Parathyroid adenoma (tissue), 2 donors: ENCODE measurements at regions not wholly inside any gene's neighbourhood (a gene's known extent, or its start where the extent isn't known, plus 50 kb on each side); places are given as distances from the start of the nearest gene placed in this dataset.

ENCODE experiments used
- H2AFZ ChIP-seq: fragments of 300-600 bp; sonication (generic); one replicate; pipeline ENCODE4 v1.7.0; 2017; ENCODE audit warnings: antibody characterized with exemption, mild to moderate bottlenecking
- H3K27ac ChIP-seq: fragments of 300-600 bp; sonication (generic); one replicate; pipeline ENCODE4 v1.7.0; 2017
- H3K27me3 ChIP-seq: fragments of 300-600 bp; sonication (generic); one replicate; pipeline ENCODE4 v1.7.0; 2017; ENCODE audit warnings: low read length; ENCODE audit not compliant: control insufficient read depth, insufficient read depth
- H3K36me3 ChIP-seq: fragments of 300-600 bp; sonication (generic); one replicate; pipeline ENCODE4 v1.7.0; 2017; ENCODE audit warnings: low read length; ENCODE audit not compliant: control insufficient read depth, insufficient read depth
- H3K4me1 ChIP-seq: fragments of 300-600 bp; sonication (generic); one replicate; pipeline ENCODE4 v1.7.0; 2017; ENCODE audit warnings: control low read depth
- H3K4me2 ChIP-seq: fragments of 300-600 bp; sonication (generic); one replicate; pipeline ENCODE4 v1.7.0; 2017; ENCODE audit warnings: low read length
- H3K4me3 ChIP-seq: fragments of 300-600 bp; sonication (generic); one replicate; pipeline ENCODE4 v1.7.0; 2017; ENCODE audit warnings: low read depth, low read length
- H3K79me2 ChIP-seq: fragments of 300-600 bp; sonication (generic); one replicate; pipeline ENCODE4 v1.7.0; 2017; ENCODE audit warnings: control low read depth
- H3K9ac ChIP-seq: fragments of 300-600 bp; sonication (generic); one replicate; pipeline ENCODE4 v1.7.0; 2017; ENCODE audit warnings: mild to moderate bottlenecking
- H3K9me3 ChIP-seq: fragments of 300-600 bp; sonication (generic); one replicate; pipeline ENCODE4 v1.7.0; 2017; ENCODE audit warnings: low read length; ENCODE audit not compliant: control insufficient read depth
- TF ChIP-seq, protein P1 (sequence below): fragments of 300-600 bp; sonication (generic); IDR thresholded peaks from one replicate; pipeline ENCODE4 v1.7.0; 2017; ENCODE audit warnings: antibody characterized with exemption, mild to moderate bottlenecking
- donor health status: primary hyperparathyroidism.

- Histone ChIP-seq H3K4me2 (no peak overlapping the region), H3K4me3 (no peak overlapping the region), H3K79me2 (no peaks in the 10 kb centered on the region), H3K9ac (no peak overlapping the region), H3K36me3 (no peaks in the 10 kb centered on the region), H3K27me3 (no peaks in the 10 kb centered on the region), H3K9me3 (no peaks in the 10 kb centered on the region), H2AFZ (no peak overlapping the region), H3K27ac (no peak overlapping the region), H3K4me1 (no peaks in the 10 kb centered on the region)
- TF ChIP-seq, protein P1, sequence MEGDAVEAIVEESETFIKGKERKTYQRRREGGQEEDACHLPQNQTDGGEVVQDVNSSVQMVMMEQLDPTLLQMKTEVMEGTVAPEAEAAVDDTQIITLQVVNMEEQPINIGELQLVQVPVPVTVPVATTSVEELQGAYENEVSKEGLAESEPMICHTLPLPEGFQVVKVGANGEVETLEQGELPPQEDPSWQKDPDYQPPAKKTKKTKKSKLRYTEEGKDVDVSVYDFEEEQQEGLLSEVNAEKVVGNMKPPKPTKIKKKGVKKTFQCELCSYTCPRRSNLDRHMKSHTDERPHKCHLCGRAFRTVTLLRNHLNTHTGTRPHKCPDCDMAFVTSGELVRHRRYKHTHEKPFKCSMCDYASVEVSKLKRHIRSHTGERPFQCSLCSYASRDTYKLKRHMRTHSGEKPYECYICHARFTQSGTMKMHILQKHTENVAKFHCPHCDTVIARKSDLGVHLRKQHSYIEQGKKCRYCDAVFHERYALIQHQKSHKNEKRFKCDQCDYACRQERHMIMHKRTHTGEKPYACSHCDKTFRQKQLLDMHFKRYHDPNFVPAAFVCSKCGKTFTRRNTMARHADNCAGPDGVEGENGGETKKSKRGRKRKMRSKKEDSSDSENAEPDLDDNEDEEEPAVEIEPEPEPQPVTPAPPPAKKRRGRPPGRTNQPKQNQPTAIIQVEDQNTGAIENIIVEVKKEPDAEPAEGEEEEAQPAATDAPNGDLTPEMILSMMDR: no peak
Observed at GRCh38 chr14:51451561-51451960, 200.1 kb upstream of the FRMD6 start.

GRCh38 chr14:51453869-51454268, 197.8 kb upstream of the FRMD6 start:
- Histone ChIP-seq H3K27me3 (no peaks in the 10 kb centered on the region), H3K79me2 (no peaks in the 10 kb centered on the region), H3K36me3 (no peaks in the 10 kb centered on the region), H2AFZ (no peak overlapping the region), H3K9me3 (no peaks in the 10 kb centered on the region), H3K9ac (no peak overlapping the region), H3K27ac (no peak overlapping the region), H3K4me3 (no peak overlapping the region), H3K4me1 (no peaks in the 10 kb centered on the region), H3K4me2 (no peak overlapping the region)
- TF ChIP-seq, protein P1: no peak

DNA sequence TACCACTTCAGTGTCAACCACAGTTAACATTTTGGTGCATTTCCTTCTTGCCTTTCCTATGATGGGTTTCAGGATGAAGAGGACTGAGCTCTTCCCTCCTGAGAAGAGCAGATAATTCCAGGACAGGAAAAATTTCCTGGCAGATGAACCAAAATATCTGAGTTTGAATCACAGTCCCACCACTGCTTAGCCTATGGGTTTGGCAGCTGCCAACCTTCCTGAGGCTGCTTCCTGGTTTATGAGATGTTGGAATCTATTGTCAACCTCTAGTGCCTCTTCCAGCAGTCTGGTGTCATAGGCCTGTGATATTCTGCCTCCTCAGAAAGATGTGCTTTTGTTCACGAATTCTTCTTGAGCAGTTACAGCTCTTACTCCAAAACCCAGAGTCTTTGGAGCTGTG, 197.4 kb upstream of the FRMD6 start:
- H3K9me3 ChIP-seq: no peaks in the 10 kb centered on the region
- H3K36me3 ChIP-seq: no peaks in the 10 kb centered on the region
- H3K4me1 ChIP-seq: no peaks in the 10 kb centered on the region
- no peak overlapping the region for H3K4me3 ChIP-seq
- no peak overlapping the region for H2AFZ ChIP-seq
- no peaks in the 10 kb centered on the region for H3K27me3 ChIP-seq
- H3K4me2 ChIP-seq: no peak overlapping the region
- H3K79me2 ChIP-seq: no peaks in the 10 kb centered on the region
- H3K9ac ChIP-seq: no peak overlapping the region
- TF ChIP-seq, protein P1: no peak
- no peak overlapping the region for H3K27ac ChIP-seq

GRCh38 chr14:51455041-51455835, 196.5 kb upstream of the FRMD6 start:
- Histone ChIP-seq H3K36me3 (no peaks in the 10 kb centered on the region), H3K4me3 (no peak overlapping the region), H3K9ac (no peak overlapping the region), H3K27me3 (no peaks in the 10 kb centered on the region), H3K9me3 (no peaks in the 10 kb centered on the region), H3K4me2 (no peak overlapping the region), H3K79me2 (no peaks in the 10 kb centered on the region), H3K4me1 (no peaks in the 10 kb centered on the region), H2AFZ (no peak overlapping the region), H3K27ac (no peak overlapping the region)
- TF ChIP-seq, protein P1: no peak
